ENCODE measurements at regions not wholly inside any gene's neighbourhood (a gene's known extent, or its start where the extent isn't known, plus 50 kb on each side); places are given as distances from the start of the nearest gene placed in this dataset.
"Not testable (repeated sequence)": the region's sequence is repeated elsewhere in the genome, so short reads cannot be mapped to it uniquely, and the experiment has no call there.

DNA sequence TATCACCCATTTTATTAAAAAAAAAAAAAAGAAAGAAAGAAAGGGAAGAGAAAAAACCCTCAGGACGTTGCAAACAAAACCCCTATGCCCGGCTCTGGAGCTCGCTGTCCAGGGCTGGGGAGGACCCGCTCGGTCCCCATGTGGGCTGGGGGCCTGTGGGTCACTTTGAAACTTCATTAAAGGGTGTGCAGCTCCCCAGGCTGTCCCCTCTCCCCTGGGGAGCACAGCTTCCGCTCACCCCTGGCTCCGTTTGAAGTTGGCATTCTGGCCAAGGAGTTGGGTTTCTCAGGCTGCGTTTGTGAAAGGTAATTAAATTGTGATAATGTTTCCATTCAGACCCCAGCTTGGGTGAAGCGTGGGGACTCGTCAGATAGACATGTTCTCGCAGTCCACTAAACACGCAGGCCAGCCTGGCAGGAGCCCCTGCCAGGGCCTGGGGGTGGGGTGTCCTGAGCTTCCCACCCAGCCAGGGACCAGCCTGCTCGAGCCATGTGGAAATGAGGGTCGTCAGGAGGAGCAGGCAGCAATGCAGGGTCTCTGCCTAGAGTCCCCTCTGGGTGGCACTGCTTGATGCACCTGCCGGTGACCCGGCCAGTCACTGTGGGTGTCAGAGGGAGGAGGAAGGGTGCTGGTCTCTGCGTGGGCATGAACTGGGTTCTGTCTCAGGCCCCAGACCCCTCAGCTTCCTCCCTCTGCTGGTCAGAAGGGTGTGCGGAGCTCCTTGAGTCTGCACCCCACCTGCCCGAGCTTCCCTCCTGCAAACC, 166.2 kb downstream of the INHBB start:
- no peak for DNase-seq (ENCODE audit: extremely low read depth, low read depth, low spot score)

GRCh38 chr2:120513776-120514357, 167.9 kb downstream of the INHBB start:
- no peak for DNase-seq (ENCODE audit: extremely low read depth, low read depth, low spot score)

GRCh38 chr2:120514521-120514920, 168.6 kb downstream of the INHBB start:
- no peak for DNase-seq (ENCODE audit: extremely low read depth, low read depth, low spot score)

DNA sequence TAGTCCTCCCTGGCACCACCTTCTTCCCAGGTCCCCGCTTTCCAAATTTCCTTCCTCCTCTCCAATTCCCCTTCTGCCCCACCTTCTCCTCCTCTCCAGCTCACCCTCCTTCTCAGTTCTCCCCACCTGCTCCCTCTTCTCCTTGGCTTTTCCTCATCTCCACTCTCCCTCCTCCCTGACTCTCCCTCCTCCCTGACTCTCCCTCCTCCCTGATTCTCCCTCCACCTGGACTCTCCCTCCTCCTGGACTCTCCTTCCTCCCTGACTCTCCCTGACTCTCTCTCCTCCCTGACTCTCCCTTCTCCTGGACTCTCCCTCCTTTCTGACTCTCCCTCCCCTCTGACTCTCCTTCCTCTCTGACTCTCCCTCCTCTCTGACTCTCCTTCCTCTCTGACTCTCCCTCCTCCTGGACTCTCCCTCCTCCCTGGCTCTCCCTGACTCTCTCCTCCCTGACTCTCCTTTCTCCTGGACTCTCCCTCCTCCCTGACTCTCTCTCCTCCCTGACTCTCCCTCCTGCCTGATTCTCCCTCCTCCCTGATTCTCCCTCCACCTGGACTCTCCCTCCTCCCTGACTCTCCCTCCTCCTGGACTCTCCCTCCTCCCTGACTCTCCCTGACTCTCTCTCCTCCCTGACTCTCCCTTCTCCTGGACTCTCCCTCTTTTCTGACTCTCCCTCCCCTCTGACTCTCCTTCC, 169.3 kb downstream of the INHBB start:
- not testable (repeated sequence) for DNase-seq (ENCODE audit: extremely low read depth, low read depth, low spot score)

- no peak for DNase-seq (ENCODE audit: extremely low read depth, low read depth, low spot score)
These were observed 170.1 kb downstream of the INHBB start for GRCh38 chr2:120515759-120516678.

DNA sequence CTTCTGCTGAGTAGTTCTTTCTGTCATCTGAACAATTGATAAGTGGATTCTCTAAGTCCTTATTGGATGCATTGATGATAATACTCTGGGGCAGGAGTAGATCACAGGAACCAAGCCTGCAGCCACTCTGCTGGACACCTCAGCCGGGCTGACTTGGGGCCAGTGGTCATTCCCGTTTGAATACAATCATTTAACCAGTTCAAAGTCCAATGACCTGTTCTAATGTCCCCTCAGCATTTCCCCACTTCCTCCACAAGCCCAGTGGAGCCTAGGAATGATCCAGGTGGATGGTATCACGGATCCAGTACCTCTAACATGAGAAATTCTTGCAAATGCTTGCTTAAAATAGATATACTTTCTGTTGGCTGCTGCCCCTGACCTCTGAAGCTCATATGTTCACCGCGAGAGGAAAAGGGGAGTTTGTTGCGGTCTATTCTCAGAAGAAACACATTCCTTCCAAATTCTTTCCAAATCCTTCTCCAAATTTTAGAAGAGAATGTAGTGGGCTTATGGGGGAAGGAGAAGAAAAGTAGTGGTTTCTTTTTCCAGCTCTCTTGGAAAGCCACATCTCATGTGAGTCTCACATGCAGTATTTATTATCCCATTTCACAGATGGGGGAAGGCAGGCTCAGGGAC, 170.9 kb downstream of the INHBB start:
- DNase-seq (ENCODE audit: extremely low read depth, low read depth, low spot score), result no peak

DNA sequence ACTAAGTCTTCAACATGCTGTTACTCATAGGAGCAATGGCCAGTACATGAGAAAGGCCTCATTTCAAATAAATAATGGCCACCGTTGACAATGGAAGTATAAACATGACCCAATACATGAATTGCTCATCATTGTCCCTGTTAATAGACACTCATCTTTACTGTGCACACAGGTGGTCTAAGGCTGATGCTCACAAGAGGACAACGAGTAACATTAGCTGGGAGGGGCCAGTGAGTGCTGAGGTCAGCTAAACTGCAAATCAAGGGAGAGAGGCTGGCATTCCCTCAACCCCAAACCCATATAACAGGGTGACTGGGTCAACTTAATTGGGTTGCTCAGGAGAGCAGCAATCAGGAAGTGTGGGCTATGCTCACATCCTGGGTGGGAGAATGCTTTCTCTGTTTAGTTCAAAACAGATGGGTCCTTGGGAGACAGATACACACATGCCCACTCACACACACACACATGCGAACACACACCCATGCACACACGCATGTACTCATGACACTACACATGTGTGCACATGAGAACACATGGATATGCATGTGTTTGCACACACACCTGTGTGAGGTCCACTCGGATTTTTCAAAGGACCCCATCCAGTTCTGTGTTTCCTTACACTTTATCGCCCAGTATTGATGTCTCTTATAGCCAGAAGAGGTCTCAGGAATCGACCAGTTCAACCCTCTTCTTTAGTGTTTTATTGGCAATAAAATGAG, 172.0 kb downstream of the INHBB start:
- no peak for DNase-seq (ENCODE audit: extremely low read depth, low read depth, low spot score)

DNA sequence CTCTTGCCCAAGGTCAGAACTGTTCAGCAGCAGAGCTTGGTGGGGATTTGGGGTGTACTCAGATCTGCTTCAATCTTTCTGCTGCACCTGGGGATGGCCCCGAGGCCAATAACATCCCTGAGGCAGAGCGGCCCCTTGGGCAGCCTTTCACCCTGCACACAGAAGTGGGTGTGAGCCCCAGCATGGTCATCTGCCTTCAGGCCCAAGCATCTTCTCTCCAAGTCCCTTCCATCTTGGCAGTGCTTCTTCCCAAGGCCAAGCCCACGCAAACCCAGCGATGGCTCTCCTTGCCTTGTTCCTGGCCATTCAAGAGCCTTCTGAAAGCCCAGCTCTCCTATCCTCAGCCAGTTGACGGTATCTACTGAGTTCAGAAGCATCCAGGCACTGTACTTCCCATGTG, 172.9 kb downstream of the INHBB start:
- no peak for DNase-seq (ENCODE audit: extremely low read depth, low read depth, low spot score)

DNA sequence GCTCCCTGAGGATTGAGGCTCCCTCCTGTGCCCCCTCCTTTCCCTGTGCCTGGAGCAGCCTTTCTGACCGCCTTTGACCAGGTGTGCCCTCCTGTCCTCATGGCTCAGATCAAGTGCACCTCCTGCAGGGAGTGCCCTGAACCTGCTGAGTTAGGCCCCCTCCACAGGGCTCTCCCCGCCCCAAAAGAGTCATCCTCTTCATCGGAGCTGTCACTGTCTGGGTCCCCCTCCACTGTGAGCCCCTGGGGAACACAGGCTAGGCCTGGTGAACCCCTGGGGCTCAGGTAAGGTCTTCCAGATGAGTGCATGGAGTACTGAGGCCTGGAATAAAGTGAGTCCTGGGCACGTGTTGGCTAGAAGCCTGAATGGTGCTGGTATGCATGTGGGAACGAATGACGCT, 173.5 kb downstream of the INHBB start:
- no peak for DNase-seq (ENCODE audit: extremely low read depth, low read depth, low spot score)

- DNase-seq (ENCODE audit: extremely low read depth, low read depth, low spot score), result no peak
These were observed 174.5 kb downstream of the INHBB start for GRCh38 chr2:120520454-120520853.

GRCh38 chr2:120520929-120521912, 175.3 kb downstream of the INHBB start:
- no peak for DNase-seq (ENCODE audit: extremely low read depth, low read depth, low spot score)

GRCh38 chr2:120522151-120522751, 176.3 kb downstream of the INHBB start:
- DNase-seq (ENCODE audit: extremely low read depth, low read depth, low spot score), result no peak

DNA sequence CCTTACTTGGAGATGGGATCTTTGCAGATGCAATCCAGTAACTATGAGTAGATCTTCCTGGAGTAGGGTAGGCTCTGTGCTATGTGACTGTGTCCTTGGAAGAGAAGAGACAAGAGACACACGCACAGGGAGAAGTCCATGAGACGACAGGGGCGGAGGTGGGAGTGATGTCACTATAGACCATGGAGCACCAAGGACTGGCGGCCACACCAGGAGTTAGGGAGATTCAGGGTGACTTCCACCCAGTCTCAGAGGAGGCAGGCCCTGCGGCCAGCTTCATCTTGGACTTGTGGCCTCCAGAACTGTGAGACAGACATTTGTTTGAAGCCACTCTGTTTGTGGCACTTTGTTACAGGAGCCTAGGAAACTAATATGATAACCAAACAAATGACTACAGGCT, 177.8 kb downstream of the INHBB start:
- DNase-seq (ENCODE audit: extremely low read depth, low read depth, low spot score), result no peak

GRCh38 chr2:120524174-120524573, 178.2 kb downstream of the INHBB start:
- DNase-seq (ENCODE audit: extremely low read depth, low read depth, low spot score), result no peak

DNA sequence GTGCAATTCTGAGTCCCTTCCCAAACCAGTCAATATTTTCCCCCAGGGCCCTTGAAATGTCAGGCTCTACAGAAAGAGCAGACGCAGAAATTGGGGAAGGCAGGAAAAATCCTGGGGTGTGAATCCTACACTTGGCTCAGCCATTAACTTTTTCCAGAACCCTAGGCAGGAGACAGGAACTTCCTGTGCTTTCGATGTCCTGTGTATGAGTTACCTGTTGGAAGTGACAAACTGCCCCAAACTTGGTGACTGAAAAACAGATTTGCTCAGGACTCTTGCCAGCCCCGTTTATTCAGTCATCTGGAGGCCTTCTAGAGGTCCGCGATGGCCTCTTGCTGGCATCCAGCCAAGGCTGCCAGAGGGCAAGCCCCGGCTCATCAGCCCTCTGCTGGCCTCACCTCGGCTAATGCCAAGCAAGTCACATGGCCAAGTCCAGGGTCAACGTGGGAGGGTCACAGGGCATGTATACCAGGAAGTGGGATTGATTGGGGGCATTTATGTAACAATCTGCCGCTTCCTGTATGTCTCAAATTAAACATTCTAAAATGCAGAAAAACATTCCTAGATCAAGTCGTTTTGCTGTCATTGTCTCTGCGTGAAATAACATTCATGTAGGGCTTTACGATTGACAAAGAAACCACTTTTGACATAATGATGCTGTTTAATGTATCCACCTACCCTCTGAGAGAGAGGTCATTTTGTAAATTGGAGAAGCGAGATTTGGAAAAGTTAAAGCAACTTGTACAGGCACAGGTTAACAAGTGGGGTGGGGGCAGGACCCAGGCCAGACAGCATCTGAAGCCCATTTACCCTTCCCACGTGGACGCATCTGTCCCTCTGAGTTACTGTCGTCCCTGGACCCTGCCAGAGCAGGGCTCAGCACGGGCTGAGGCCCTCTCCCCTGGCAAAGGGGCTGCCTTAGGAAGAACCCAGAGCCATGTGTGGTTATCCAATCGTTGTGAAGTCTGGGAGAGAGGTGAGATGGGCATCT, 179.4 kb downstream of the INHBB start:
- no peak for DNase-seq (ENCODE audit: extremely low read depth, low read depth, low spot score)

DNA sequence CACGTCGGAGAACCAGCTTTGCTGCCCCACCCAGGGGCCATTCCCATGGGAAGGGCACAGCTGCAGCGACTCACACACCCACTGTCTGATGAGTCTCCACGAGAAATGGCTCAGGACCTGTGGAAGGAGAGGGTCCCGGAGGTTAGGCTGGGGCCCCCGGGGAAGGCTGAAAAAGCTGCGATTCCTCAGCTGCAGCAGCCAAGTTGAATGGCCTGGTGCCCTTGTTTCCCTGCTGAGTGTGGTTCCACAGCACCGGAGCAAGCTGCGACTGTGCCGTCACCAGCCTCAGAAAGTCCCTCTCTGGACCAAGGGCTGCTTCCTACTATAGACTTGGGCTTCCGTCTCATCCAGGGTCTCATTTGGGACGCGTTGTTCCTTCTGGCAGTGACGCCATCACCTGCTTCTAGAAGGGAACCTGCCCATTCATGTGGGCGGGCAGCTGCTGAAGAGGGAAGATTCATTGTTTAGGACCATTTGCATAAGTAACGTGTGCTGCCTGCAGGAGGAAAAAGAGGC, 180.2 kb downstream of the INHBB start:
- DNase-seq (ENCODE audit: extremely low read depth, low read depth, low spot score), result no peak

All from glomerular endothelial cell (primary cell).